Panc1 (cell line): ENCODE measurements at regions not wholly inside any gene's neighbourhood (a gene's known extent, or its start where the extent isn't known, plus 50 kb on each side); places are given as distances from the start of the nearest gene placed in this dataset.
"Not testable (repeated sequence)": the region's sequence is repeated elsewhere in the genome, so short reads cannot be mapped to it uniquely, and the experiment has no call there.

Experiments
- ATAC-seq: fragments of 200-7000 bp; cut with Tn5 transposase; 2 replicates; pipeline ENCODE4 v1.9.1; 2020; ENCODE audit warnings: mild to moderate bottlenecking, moderate library complexity
- BruUV-seq: library from RNA; stranded (reverse); fragments of 400-500 nt; replicated peaks from 2 replicates; lab custom pipeline; 2021; lab: Mats Ljungman, UMichigan
- CTCF ChIA-PET: fragments of 300-600 bp; sonication (Branson Sonifier 250); formaldehyde crosslinking; loops from one replicate; lab custom pipeline; 2022; ENCODE audit warnings: antibody characterized with exemption; lab: Charles Lee
- POLR2A ChIA-PET: fragments of 300-600 bp; sonication (Branson Sonifier 250); formaldehyde crosslinking; loops from one replicate; lab custom pipeline; 2022; ENCODE audit warnings: antibody characterized with exemption; lab: Charles Lee
- DNase-seq: peaks from one replicate; pipeline ENCODE4 v3.0.0-alpha.2; 2010; ENCODE audit warnings: low read depth, low spot score
- H3K27ac ChIP-seq: 2 replicates; pipeline ENCODE4 v1.5.1; 2011; ENCODE audit warnings: mild to moderate bottlenecking, low read length, inconsistent platforms
- H3K27me3 ChIP-seq: fragments of 200-500 bp; sonication (Bioruptor generic); 2 replicates; pipeline ENCODE4 v1.6.0; 2014; ENCODE audit warnings: low read length, inconsistent platforms; ENCODE audit not compliant: control insufficient read depth, insufficient read depth
- H3K36me3 ChIP-seq: fragments of 200-500 bp; sonication (Bioruptor generic); 2 replicates; pipeline ENCODE4 v1.5.1; 2014; ENCODE audit warnings: inconsistent platforms, mild to moderate bottlenecking, low read length, moderate library complexity; ENCODE audit not compliant: control insufficient read depth, insufficient read depth
- H3K4me1 ChIP-seq: 2 replicates; pipeline ENCODE4 v1.5.1; 2011; ENCODE audit warnings: inconsistent platforms, mild to moderate bottlenecking, low read length, moderate library complexity; ENCODE audit not compliant: control insufficient read depth, insufficient read depth
- H3K4me3 ChIP-seq, 2 experiments: 2 replicates each; pipeline ENCODE4 v1.5.1; 2011 to 2012; ENCODE audit warnings: low read depth in 2 of 2, low read length in 2 of 2, mild to moderate bottlenecking in 2 of 2, inconsistent platforms in 1 of 2, moderate library complexity in 1 of 2
- H3K9me3 ChIP-seq: fragments of 200-500 bp; sonication (Bioruptor generic); 2 replicates; pipeline ENCODE4 v1.5.1; 2014; ENCODE audit warnings: low read depth, mild to moderate bottlenecking, inconsistent platforms, low read length, moderate library complexity; ENCODE audit not compliant: control insufficient read depth, insufficient read depth
- POLR2AphosphoS5 ChIP-seq: IDR thresholded peaks from 2 replicates; pipeline ENCODE4 v1.6.1; 2012; ENCODE audit warnings: mild to moderate bottlenecking, low read depth, low read length, moderate library complexity
- SIN3A ChIP-seq: IDR thresholded peaks from 2 replicates; pipeline ENCODE4 v1.6.1; 2012; ENCODE audit warnings: low read depth, mild to moderate bottlenecking, low read length, moderate library complexity, borderline replicate concordance; ENCODE audit not compliant: insufficient read depth
- TCF7L2 ChIP-seq: IDR thresholded peaks from 2 replicates; pipeline ENCODE4 v1.6.1; 2011; ENCODE audit warnings: mild to moderate bottlenecking, low read depth, low read length, inconsistent platforms
- in situ Hi-C: cut with HindIII; loops from 2 replicates; pipeline ENCODE4 v1.10.0; 2016; ENCODE audit warnings: low sequenced_read_pairs, low pct_unique_long_range_greater_than_20kb
- intact Hi-C: fragments of 100-400 bp; cut with micrococcal nuclease; formaldehyde crosslinking; loops from one replicate; pipeline ENCODE4 v1.10.0; 2022; ENCODE audit not compliant: unreplicated experiment
- TF ChIP-seq, protein P1 (sequence below), 2 experiments: IDR thresholded peaks; 2 replicates each; pipeline ENCODE4 v1.6.1; 2011 to 2012; ENCODE audit warnings: low read depth in 2 of 2, control low read depth in 1 of 2, low read length in 1 of 2, mild to moderate bottlenecking in 1 of 2, moderate library complexity in 1 of 2; ENCODE audit not compliant: insufficient read depth in 1 of 2
- TF ChIP-seq, protein P2 (sequence below): fragments of 450-650 bp; IDR thresholded peaks from 2 replicates; pipeline ENCODE4 v1.5.1; 2017; ENCODE audit warnings: mild to moderate bottlenecking

DNA sequence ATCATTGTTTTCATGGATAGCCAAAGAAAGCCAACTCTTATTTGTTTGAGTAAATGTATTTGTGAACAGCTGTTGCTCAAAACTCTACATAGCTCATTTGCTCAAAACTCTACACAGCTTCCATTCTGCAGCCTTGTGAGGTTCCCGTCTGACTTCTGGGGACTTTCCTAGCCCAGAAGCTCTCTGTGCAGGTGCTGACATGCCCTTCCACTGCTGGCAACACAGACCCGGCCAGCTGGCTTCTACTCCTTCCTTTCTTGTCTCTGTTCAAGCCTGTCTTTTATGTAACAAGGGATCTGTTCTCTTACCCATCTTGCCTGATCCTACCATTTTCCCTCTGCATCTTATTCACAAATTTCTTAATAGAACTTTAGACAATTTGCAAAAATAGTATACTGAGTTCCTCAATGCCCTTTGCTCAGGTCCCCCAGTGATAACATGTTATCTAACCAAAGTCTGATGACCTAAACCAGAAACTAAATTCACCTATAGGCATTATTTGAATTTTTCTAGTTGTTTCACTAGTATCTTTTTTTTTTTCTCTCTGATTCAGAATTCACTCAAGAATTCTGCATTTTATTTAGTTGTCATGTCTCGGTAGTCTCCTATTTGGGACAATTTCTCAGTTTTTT, 556.5 kb upstream of the SEMA6A start:
- CTCF ChIA-PET = no interaction called here
- TF ChIP-seq TCF7L2 = no peak
- TF ChIP-seq SIN3A = no peak
- TF ChIP-seq, protein P1, sequence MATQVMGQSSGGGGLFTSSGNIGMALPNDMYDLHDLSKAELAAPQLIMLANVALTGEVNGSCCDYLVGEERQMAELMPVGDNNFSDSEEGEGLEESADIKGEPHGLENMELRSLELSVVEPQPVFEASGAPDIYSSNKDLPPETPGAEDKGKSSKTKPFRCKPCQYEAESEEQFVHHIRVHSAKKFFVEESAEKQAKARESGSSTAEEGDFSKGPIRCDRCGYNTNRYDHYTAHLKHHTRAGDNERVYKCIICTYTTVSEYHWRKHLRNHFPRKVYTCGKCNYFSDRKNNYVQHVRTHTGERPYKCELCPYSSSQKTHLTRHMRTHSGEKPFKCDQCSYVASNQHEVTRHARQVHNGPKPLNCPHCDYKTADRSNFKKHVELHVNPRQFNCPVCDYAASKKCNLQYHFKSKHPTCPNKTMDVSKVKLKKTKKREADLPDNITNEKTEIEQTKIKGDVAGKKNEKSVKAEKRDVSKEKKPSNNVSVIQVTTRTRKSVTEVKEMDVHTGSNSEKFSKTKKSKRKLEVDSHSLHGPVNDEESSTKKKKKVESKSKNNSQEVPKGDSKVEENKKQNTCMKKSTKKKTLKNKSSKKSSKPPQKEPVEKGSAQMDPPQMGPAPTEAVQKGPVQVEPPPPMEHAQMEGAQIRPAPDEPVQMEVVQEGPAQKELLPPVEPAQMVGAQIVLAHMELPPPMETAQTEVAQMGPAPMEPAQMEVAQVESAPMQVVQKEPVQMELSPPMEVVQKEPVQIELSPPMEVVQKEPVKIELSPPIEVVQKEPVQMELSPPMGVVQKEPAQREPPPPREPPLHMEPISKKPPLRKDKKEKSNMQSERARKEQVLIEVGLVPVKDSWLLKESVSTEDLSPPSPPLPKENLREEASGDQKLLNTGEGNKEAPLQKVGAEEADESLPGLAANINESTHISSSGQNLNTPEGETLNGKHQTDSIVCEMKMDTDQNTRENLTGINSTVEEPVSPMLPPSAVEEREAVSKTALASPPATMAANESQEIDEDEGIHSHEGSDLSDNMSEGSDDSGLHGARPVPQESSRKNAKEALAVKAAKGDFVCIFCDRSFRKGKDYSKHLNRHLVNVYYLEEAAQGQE (IDR thresholded peaks at IDR 0.05; ENCODE audit: insufficient read depth in 1 of 2, low read depth in 2 of 2, low read length in 1 of 2) = no peak
- no peak for TF ChIP-seq POLR2AphosphoS5
- TF ChIP-seq, protein P2, sequence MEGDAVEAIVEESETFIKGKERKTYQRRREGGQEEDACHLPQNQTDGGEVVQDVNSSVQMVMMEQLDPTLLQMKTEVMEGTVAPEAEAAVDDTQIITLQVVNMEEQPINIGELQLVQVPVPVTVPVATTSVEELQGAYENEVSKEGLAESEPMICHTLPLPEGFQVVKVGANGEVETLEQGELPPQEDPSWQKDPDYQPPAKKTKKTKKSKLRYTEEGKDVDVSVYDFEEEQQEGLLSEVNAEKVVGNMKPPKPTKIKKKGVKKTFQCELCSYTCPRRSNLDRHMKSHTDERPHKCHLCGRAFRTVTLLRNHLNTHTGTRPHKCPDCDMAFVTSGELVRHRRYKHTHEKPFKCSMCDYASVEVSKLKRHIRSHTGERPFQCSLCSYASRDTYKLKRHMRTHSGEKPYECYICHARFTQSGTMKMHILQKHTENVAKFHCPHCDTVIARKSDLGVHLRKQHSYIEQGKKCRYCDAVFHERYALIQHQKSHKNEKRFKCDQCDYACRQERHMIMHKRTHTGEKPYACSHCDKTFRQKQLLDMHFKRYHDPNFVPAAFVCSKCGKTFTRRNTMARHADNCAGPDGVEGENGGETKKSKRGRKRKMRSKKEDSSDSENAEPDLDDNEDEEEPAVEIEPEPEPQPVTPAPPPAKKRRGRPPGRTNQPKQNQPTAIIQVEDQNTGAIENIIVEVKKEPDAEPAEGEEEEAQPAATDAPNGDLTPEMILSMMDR = no peak
- Histone ChIP-seq H3K36me3 (no peaks in the 10 kb centered on the region), H3K4me1 (no peaks in the 10 kb centered on the region), H3K9me3 (no peaks in the 10 kb centered on the region), H3K27me3 (no peaks in the 10 kb centered on the region), H3K4me3 (no peak overlapping the region), H3K27ac (no peak overlapping the region)
- intact Hi-C loops = no loop called here
- in situ Hi-C loops = no loop called here
- no TSS peak for BruUV-seq
- POLR2A ChIA-PET = no interaction called here
- DNase-seq (no peak), ATAC-seq (no peak)

DNA sequence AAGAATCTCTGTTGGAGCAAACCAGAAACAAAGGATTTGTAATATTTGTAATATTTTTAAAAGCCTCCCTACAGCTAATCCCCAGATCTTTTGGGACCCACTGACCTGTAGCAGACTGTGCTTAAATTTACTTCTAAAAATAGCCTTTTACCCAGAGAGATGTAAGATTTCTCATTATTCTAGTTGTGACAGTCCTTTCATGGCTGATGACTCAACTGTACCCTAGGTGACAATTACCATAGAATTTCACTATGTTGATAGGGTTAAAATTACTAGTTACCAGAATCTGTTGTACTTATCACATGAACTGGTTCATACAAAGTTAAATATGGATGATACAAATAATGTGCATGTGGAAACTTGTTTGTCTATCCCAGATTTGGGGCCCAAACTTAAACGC, 543.9 kb upstream of the SEMA6A start:
- no peak overlapping the region for H3K4me3 ChIP-seq
- DNase-seq = no peak
- H3K9me3 ChIP-seq = no peaks in the 10 kb centered on the region
- TF ChIP-seq, protein P1 (IDR thresholded peaks at IDR 0.05; ENCODE audit: insufficient read depth in 1 of 2, low read depth in 2 of 2, low read length in 1 of 2) = no peak
- no peak for TF ChIP-seq SIN3A
- TF ChIP-seq, protein P2 = no peak
- TF ChIP-seq TCF7L2 = no peak
- no peak for TF ChIP-seq POLR2AphosphoS5
- in situ Hi-C loops = no loop called here
- H3K36me3 ChIP-seq = no peaks in the 10 kb centered on the region
- ChIA-PET POLR2A (interaction anchor here (0.6 kb wide), 1 partner anchor 503 kb away, joined by 3 read pairs; no protein-coding TSS in a partner anchor), CTCF (no interaction called here)
- BruUV-seq = no TSS peak
- ATAC-seq = no peak
- H3K27me3 ChIP-seq = no peaks in the 10 kb centered on the region
- no peaks in the 10 kb centered on the region for H3K4me1 ChIP-seq
- H3K27ac ChIP-seq = no peak overlapping the region
- intact Hi-C loops = no loop called here

DNA sequence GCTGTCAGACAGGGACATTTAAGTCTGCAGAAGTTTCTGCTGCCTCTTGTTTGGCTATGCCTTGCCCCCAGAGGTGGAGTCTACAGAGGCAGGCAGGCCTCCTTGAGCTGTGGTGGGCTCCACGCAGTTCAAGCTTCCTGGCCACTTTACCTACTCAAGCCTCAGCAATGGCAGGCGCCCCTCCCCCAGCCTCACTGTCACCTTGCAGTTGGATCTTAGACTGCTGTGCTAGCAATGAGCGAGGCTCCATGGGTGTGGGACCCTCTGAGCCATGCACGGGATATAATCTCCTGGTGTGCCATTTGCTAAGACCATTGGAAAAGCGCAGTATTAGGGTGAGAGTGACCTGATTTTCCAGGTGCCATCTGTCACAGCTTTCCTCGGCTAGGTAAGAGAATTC, 542.7 kb upstream of the SEMA6A start:
- H3K4me3 ChIP-seq, CTCF ChIA-PET, H3K9me3 ChIP-seq, H3K36me3 ChIP-seq, in situ Hi-C loops, H3K4me1 ChIP-seq, DNase-seq, H3K27ac ChIP-seq, BruUV-seq, intact Hi-C loops, H3K27me3 ChIP-seq, POLR2A ChIA-PET, ATAC-seq: not testable (repeated sequence)
